Thyroid gland (tissue), 4 donors: ENCODE measurements at regions not wholly inside any gene's neighbourhood (a gene's known extent, or its start where the extent isn't known, plus 50 kb on each side); places are given as distances from the start of the nearest gene placed in this dataset.

Source experiments
- POLR2A ChIP-seq, 2 donors: fragments of 450-650 bp; IDR thresholded peaks; one replicate each; pipeline ENCODE4 v1.6.1; 2017; ENCODE audit warnings: antibody characterized with exemption in 2 of 2, mild to moderate bottlenecking in 2 of 2, moderate library complexity in 1 of 2
- TF ChIP-seq, protein P1 (sequence below), 6 experiments: fragments of 200-600 bp in 3 of 6; fragments of 450-650 bp in 3 of 6; sonication (generic) in 3 of 6; IDR thresholded peaks; one replicate each; pipeline ENCODE4 v1.5.1; 2016 to 2019; ENCODE audit warnings: antibody characterized with exemption in 6 of 6, mild to moderate bottlenecking in 2 of 6, inconsistent platforms in 1 of 6, moderate library complexity in 1 of 6

DNA sequence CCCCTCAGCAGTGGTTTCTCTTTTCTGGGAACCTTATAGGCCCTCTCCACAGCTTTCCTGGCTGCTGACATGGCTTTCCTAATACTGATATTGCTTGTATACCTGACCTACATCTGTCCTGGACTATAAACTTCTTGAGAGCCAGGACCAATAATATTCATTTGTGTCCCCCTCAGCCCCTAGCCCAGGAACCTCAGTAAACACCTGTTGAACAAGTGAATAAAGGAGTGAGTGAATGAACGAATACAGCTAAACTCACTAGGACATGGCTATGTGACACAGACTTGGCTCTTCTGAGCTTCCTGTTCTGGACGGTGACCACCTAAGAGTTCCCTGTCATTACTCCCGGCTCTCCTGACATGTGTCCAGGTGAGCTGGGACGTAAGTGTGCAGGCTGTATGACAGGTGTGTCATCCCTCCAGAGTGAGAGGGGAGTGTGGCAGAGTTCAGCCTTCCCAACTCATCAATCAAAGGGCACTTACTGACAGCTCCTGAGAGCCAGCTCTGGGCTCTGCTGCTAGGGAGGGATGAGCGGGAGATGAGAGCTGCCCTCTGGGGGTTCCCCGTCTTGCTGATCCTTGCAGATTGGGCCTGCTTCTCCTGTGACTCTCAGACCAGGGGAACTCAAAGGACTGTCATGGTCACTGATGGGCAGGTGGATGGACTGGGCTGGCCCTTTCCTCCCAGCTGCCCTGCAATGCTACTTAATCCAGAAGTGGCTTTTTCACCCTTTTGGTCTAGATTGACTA lies 84.5 kb downstream of the HIF1AN start:
- TF ChIP-seq, protein P1, sequence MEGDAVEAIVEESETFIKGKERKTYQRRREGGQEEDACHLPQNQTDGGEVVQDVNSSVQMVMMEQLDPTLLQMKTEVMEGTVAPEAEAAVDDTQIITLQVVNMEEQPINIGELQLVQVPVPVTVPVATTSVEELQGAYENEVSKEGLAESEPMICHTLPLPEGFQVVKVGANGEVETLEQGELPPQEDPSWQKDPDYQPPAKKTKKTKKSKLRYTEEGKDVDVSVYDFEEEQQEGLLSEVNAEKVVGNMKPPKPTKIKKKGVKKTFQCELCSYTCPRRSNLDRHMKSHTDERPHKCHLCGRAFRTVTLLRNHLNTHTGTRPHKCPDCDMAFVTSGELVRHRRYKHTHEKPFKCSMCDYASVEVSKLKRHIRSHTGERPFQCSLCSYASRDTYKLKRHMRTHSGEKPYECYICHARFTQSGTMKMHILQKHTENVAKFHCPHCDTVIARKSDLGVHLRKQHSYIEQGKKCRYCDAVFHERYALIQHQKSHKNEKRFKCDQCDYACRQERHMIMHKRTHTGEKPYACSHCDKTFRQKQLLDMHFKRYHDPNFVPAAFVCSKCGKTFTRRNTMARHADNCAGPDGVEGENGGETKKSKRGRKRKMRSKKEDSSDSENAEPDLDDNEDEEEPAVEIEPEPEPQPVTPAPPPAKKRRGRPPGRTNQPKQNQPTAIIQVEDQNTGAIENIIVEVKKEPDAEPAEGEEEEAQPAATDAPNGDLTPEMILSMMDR (IDR thresholded peaks at IDR 0.05) = no peak
- TF ChIP-seq POLR2A (IDR thresholded peaks at IDR 0.05) = no peak
